Tibial nerve (tissue), 4 donors: ENCODE measurements at regions not wholly inside any gene's neighbourhood (a gene's known extent, or its start where the extent isn't known, plus 50 kb on each side); places are given as distances from the start of the nearest gene placed in this dataset.

Experiments
- DNase-seq, 2 donors: peaks; one replicate each; pipeline ENCODE4 v3.0.0-alpha.2; 2019; ENCODE audit warnings: low spot score in 2 of 2
- H3K27ac ChIP-seq, 4 donors: fragments of 200-600 bp; sonication (generic) in 3 of 4; one replicate each; pipeline ENCODE4 v1.5.1; 2017 to 2019; ENCODE audit warnings: mild to moderate bottlenecking in 1 of 4
- H3K27me3 ChIP-seq, 2 donors: fragments of 200-600 bp; sonication (generic) in 1 of 2; one replicate each; pipeline versions ENCODE4 v1.5.1 to v1.6.0; 2017 to 2019
- H3K36me3 ChIP-seq, 3 donors: fragments of 200-600 bp; sonication (generic); one replicate each; pipeline ENCODE4 v1.5.1; 2018 to 2019
- H3K4me1 ChIP-seq, 4 donors: fragments of 200-600 bp; sonication (generic) in 3 of 4; one replicate each; pipeline ENCODE4 v1.5.1; 2017 to 2019
- H3K4me3 ChIP-seq, 4 donors: fragments of 200-600 bp; sonication (generic) in 3 of 4; one replicate each; pipeline ENCODE4 v1.5.1; 2017 to 2019; ENCODE audit warnings: mild to moderate bottlenecking in 1 of 4, moderate library complexity in 1 of 4
- H3K9me3 ChIP-seq, 4 donors: fragments of 200-600 bp; sonication (generic) in 3 of 4; one replicate each; pipeline ENCODE4 v1.5.1; 2017 to 2019
- CTCF ChIP-seq, 5 experiments: fragments of 200-600 bp in 3 of 5; fragments of 450-650 bp in 2 of 5; sonication (generic) in 3 of 5; IDR thresholded peaks; one replicate each; pipeline ENCODE4 v1.5.1; 2016 to 2019; ENCODE audit warnings: antibody characterized with exemption in 5 of 5, mild to moderate bottlenecking in 3 of 5, moderate library complexity in 2 of 5
- EP300 ChIP-seq, 2 donors: sonication (generic); formaldehyde crosslinking; IDR thresholded peaks; one replicate each; pipeline ENCODE4 v1.6.1; 2017; ENCODE audit warnings: antibody characterized with exemption in 2 of 2, mild to moderate bottlenecking in 1 of 2
- POLR2A ChIP-seq, 2 donors: fragments of 450-650 bp; IDR thresholded peaks; one replicate each; pipeline ENCODE4 v1.6.1; 2017; ENCODE audit warnings: antibody characterized with exemption in 2 of 2, mild to moderate bottlenecking in 2 of 2, moderate library complexity in 2 of 2
- WGBS, 2 donors: methylation state at CpG; one replicate each; pipeline ENCODE4 v1.1.5; 2018; 5-methylcytosine and 5-hydroxymethylcytosine counted together

DNA sequence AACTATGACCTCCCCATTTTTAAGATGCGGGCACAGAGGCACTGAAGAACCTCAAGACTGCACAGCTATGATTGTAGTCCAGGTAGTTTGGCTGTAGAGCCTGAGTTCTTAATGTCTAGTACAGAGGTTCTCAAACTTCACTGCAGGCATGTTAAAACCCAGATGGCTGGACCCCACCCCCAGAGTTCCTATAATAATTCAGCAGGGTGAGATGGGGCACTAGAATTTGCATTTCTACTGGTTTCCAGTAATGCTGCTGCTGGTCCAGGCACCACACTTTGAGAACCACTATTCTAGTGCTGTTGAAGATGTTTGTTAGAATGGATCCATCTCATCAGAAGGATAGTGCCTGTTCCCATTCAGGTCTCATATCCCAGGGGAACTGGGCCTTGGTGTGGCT lies 274.9 kb downstream of the ABHD5 start:
- no peak for DNase-seq
- H3K27ac ChIP-seq, result no peak overlapping the region
- TF ChIP-seq EP300 (IDR thresholded peaks at IDR 0.05) (no peak), CTCF (IDR thresholded peaks at IDR 0.05) (no peak), POLR2A (IDR thresholded peaks at IDR 0.05) (no peak)
- H3K36me3 ChIP-seq, result no peaks in the 10 kb centered on the region
- no peak overlapping the region for H3K4me3 ChIP-seq
- H3K4me1 ChIP-seq, result peaks cover 0 to 11% (median 0%) of the 10 kb centered on the region in 4 donors
- WGBS, 2 donors, result 100% methylated on average over 1 of the region's 1 CpG
- no peaks in the 10 kb centered on the region for H3K27me3 ChIP-seq
- no peaks in the 10 kb centered on the region for H3K9me3 ChIP-seq

- WGBS, 2 donors, result 82 to 88% methylated on average over 6 of the region's 6 CpGs
Observed at GRCh38 chr3:43966126-43966525, 275.4 kb downstream of the ABHD5 start.

DNA sequence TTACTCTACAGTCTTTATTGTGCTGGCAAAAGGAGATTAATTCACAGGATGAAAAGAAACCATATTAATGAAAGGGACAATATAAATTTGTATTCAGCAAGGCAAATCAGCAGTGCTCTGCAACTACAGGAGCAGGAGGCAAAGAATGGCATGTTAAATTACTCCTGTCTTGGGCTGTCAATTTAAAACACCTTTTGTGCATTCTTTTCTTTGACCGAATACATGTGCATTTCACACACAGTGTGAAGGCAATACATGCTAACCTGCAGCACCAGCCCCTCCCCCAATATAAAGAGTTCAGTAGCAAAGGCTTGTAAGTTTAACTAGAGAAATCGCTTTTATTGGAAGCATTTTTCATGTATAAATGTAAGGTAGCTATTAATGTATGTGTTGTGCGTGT lies 275.2 kb upstream of the TOPAZ1 start:
- no peak for DNase-seq
- 81 to 86% methylated on average over 3 of the region's 3 CpGs for WGBS, 2 donors
- TF ChIP-seq CTCF (IDR thresholded peaks at IDR 0.05) (no peak), POLR2A (IDR thresholded peaks at IDR 0.05) (no peak), EP300 (IDR thresholded peaks at IDR 0.05) (no peak)
- Histone ChIP-seq H3K36me3 (no peaks in the 10 kb centered on the region), H3K27ac (no peak overlapping the region), H3K4me1 (peaks cover 0 to 14% (median 0%) of the 10 kb centered on the region in 4 donors), H3K27me3 (no peaks in the 10 kb centered on the region), H3K4me3 (no peak overlapping the region), H3K9me3 (no peaks in the 10 kb centered on the region)

More at GRCh38 chr3:43966126-43966525, 275.4 kb downstream of the ABHD5 start:
- no peak for TF ChIP-seq EP300 (IDR thresholded peaks at IDR 0.05)
- no peak for TF ChIP-seq CTCF (IDR thresholded peaks at IDR 0.05)
- no peaks in the 10 kb centered on the region for H3K9me3 ChIP-seq
- H3K4me3 ChIP-seq, result no peak overlapping the region
- H3K36me3 ChIP-seq, result no peaks in the 10 kb centered on the region
- DNase-seq, result no peak
- H3K4me1 ChIP-seq, result peaks cover 0 to 14% (median 0%) of the 10 kb centered on the region in 4 donors
- H3K27me3 ChIP-seq, result no peaks in the 10 kb centered on the region
- no peak overlapping the region for H3K27ac ChIP-seq

DNA sequence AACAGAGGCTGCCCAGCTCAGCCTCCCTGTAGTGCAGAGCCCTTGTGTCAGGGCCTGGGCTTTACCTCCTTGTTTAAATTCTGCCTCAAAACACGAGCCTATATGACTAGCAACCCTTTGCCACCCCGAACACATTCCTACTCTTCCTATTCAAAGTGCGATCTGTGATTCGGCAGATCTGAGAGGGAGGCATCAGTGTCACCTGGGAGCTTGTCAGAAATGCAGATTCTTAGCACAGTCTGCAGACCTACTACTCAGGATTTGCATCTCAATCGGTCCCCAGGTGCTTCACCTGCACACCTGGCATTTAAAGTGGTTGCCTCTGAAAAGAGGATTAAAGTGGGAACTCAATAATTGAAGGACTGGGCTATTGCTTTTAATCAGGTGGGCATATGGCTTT lies 273.2 kb upstream of the TOPAZ1 start:
- Histone ChIP-seq H3K4me3 (no peak overlapping the region), H3K4me1 (peaks cover 0 to 14% (median 0%) of the 10 kb centered on the region in 4 donors), H3K27me3 (no peaks in the 10 kb centered on the region), H3K9me3 (no peaks in the 10 kb centered on the region), H3K36me3 (no peaks in the 10 kb centered on the region), H3K27ac (no peak overlapping the region)
- no peak for DNase-seq
- TF ChIP-seq CTCF (IDR thresholded peaks at IDR 0.05) (no peak), EP300 (IDR thresholded peaks at IDR 0.05) (no peak), POLR2A (IDR thresholded peaks at IDR 0.05) (no peak)
- WGBS, 2 donors, result 58 to 62% methylated on average over 5 of the region's 5 CpGs

DNA sequence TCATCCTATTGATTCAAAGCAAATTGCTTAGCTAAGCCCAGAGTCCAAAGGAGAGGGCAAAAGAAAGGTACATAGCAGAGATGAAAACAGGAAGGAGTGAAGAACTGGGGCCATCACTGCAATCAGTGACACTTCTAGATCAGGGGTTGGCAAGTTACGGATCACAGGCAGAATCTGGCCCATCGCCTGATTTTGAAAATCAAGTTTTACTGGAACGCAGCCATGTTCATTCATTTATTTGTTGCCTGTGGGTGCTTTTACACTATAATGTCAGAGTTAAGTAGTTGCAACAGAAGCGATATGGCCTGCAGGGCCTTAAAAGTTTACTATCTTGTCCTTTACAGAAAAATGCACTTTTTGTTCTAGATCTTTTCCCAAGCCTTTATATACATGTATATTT lies 271.7 kb upstream of the TOPAZ1 start:
- WGBS, 2 donors, result 50 to 62% methylated on average over 4 of the region's 4 CpGs
- Histone ChIP-seq H3K27ac (no peak overlapping the region), H3K36me3 (no peaks in the 10 kb centered on the region), H3K9me3 (no peaks in the 10 kb centered on the region), H3K4me3 (no peak overlapping the region), H3K4me1 (peaks cover 0 to 14% (median 0%) of the 10 kb centered on the region in 4 donors), H3K27me3 (no peaks in the 10 kb centered on the region)
- TF ChIP-seq POLR2A (IDR thresholded peaks at IDR 0.05), result no peak
- TF ChIP-seq CTCF (IDR thresholded peaks at IDR 0.05), result no peak
- no peak for TF ChIP-seq EP300 (IDR thresholded peaks at IDR 0.05)
- no peak for DNase-seq
